Endothelial cell of umbilical vein (primary cell): ENCODE measurements at regions not wholly inside any gene's neighbourhood (a gene's known extent, or its start where the extent isn't known, plus 50 kb on each side); places are given as distances from the start of the nearest gene placed in this dataset.

Experiments used
- BruUV-seq: library from RNA; stranded (reverse); fragments of 400-500 nt; replicated peaks from 2 replicates; lab custom pipeline; 2021; lab: Mats Ljungman, UMichigan
- CTCF ChIA-PET: fragments of 300-600, 350-600 bp; sonication (Branson Sonifier 250); formaldehyde crosslinking; loops from one replicate; lab custom pipeline; 2021; ENCODE audit warnings: antibody characterized with exemption, inconsistent platforms; lab: Charles Lee
- POLR2A ChIA-PET: fragments of 300-600, 350-600 bp; sonication (Branson Sonifier 250); formaldehyde crosslinking; loops from one replicate; lab custom pipeline; 2021; ENCODE audit warnings: antibody characterized with exemption, inconsistent platforms; lab: Charles Lee
- DNase-seq: peaks from one replicate; pipeline ENCODE4 v3.0.0-alpha.2; 2011; ENCODE audit warnings: low read depth, low spot score
- FAIRE-seq: peaks from 2 replicates; lab custom pipeline; 2011; peaks lifted over from hg19 to GRCh38; lab: Jason Lieb, UNC
- H2AFZ ChIP-seq: 2 replicates; pipeline ENCODE4 v1.6.0; 2012; ENCODE audit warnings: low read depth, low read length, control low read depth, inconsistent platforms
- H3K27ac ChIP-seq: 2 replicates; pipeline ENCODE4 v1.5.1; 2011; ENCODE audit warnings: low read depth, mild to moderate bottlenecking, control low read depth, low read length, moderate library complexity; ENCODE audit not compliant: insufficient read depth
- H3K27me3 ChIP-seq, 2 experiments: 2 replicates each; pipeline versions ENCODE4 v1.6.0 to v1.6.1; 2011; ENCODE audit warnings: low read length in 2 of 2, mixed read lengths in 1 of 2; ENCODE audit not compliant: control insufficient read depth in 2 of 2, insufficient read depth in 2 of 2
- H3K36me3 ChIP-seq, 2 experiments: 2 replicates in 1 of 2; 3 replicates in 1 of 2; pipeline ENCODE4 v1.5.1; 2011; ENCODE audit warnings: low read length in 2 of 2, mild to moderate bottlenecking in 1 of 2, moderate library complexity in 1 of 2; ENCODE audit not compliant: control insufficient read depth in 2 of 2, insufficient read depth in 2 of 2; ENCODE audit errors: extremely low read depth in 1 of 2
- H3K4me1 ChIP-seq: 3 replicates; pipeline ENCODE4 v1.5.1; 2011; ENCODE audit warnings: mild to moderate bottlenecking, low read length; ENCODE audit not compliant: control insufficient read depth, insufficient read depth; ENCODE audit errors: extremely low read depth
- H3K4me2 ChIP-seq: 2 replicates; pipeline ENCODE4 v1.6.1; 2011; ENCODE audit warnings: low read length, control low read depth, mixed read lengths; ENCODE audit not compliant: insufficient read depth
- H3K4me3 ChIP-seq, 3 experiments: fragments of 200-600 bp in 1 of 3; sonication (generic), shearing (Covaris generic) in 1 of 3; replicated peaks in 1 of 3; 2 replicates each; pipeline ENCODE4 v1.5.1; 2011 to 2016; ENCODE audit warnings: control low read depth in 3 of 3, low read length in 3 of 3, mild to moderate bottlenecking in 2 of 3, inconsistent platforms in 1 of 3, low read depth in 1 of 3, moderate library complexity in 1 of 3; ENCODE audit not compliant: insufficient read depth in 1 of 3
- H3K79me2 ChIP-seq: 2 replicates; pipeline ENCODE4 v1.6.0; 2012; ENCODE audit warnings: low read length, inconsistent platforms; ENCODE audit not compliant: control insufficient read depth, insufficient read depth
- H3K9ac ChIP-seq: replicated peaks from 2 replicates; pipeline ENCODE3; 2011; ENCODE audit warnings: low read length, control low read depth; ENCODE audit not compliant: insufficient read depth; ENCODE audit errors: extremely low read depth
- H3K9me1 ChIP-seq: replicated peaks from 3 replicates; pipeline ENCODE4 v1.6.0; 2011; ENCODE audit warnings: mild to moderate bottlenecking, low read length; ENCODE audit not compliant: control insufficient read depth, insufficient read depth; ENCODE audit errors: extremely low read depth
- H3K9me3 ChIP-seq: replicated peaks from 2 replicates; pipeline ENCODE4 v1.5.1; 2012; ENCODE audit warnings: low read length, inconsistent platforms; ENCODE audit not compliant: control insufficient read depth, insufficient read depth
- H4K20me1 ChIP-seq: replicated peaks from 2 replicates; pipeline ENCODE3; 2011; ENCODE audit warnings: mild to moderate bottlenecking, low read length; ENCODE audit not compliant: control insufficient read depth, insufficient read depth; ENCODE audit errors: extremely low read depth
- EZH2 ChIP-seq: IDR thresholded peaks from 2 replicates; pipeline ENCODE4 v1.6.1; 2012; ENCODE audit warnings: borderline replicate concordance, low read depth, mild to moderate bottlenecking, moderate library complexity, low read length, inconsistent platforms; ENCODE audit not compliant: severe bottlenecking
- FOS ChIP-seq: IDR thresholded peaks from 2 replicates; pipeline ENCODE4 v1.6.1; 2011; ENCODE audit warnings: mild to moderate bottlenecking, low read length, moderate library complexity, borderline replicate concordance; ENCODE audit not compliant: insufficient read depth
- GATA2 ChIP-seq: IDR thresholded peaks from 2 replicates; pipeline ENCODE4 v1.7.0; 2011; ENCODE audit warnings: low read depth, mild to moderate bottlenecking, moderate library complexity, mixed read lengths, low read length; ENCODE audit not compliant: insufficient read length, insufficient read depth
- JUN ChIP-seq: IDR thresholded peaks from 2 replicates; pipeline ENCODE4 v1.6.1; 2011; ENCODE audit warnings: borderline replicate concordance, low read depth; ENCODE audit not compliant: insufficient read length, insufficient read depth
- MYC ChIP-seq: IDR thresholded peaks from one replicate; pipeline ENCODE4 v1.6.1; 2011; ENCODE audit warnings: mild to moderate bottlenecking, low read depth, low read length
- POLR2A ChIP-seq: IDR thresholded peaks from 2 replicates; pipeline ENCODE4 v1.6.1; 2012; ENCODE audit warnings: low read depth, mild to moderate bottlenecking, control low read depth, low read length
- POLR2AphosphoS5 ChIP-seq: IDR thresholded peaks from 2 replicates; pipeline ENCODE4 v1.6.1; 2012; ENCODE audit warnings: low read depth, mild to moderate bottlenecking, control low read depth, low read length, moderate library complexity; ENCODE audit not compliant: insufficient read depth
- dilution Hi-C: fragments of 300-500 bp; cut with MboI; formaldehyde crosslinking; loops from one replicate; pipeline ENCODE4 v1.15.0; 2019; ENCODE audit warnings: low sequenced_read_pairs; ENCODE audit not compliant: extremely low pct_ligation_motif_present
- intact Hi-C: fragments of 100-400 bp; cut with micrococcal nuclease; formaldehyde crosslinking; loops from one replicate; pipeline ENCODE4 v1.10.0; 2022
- TF ChIP-seq, protein P1 (sequence below): IDR thresholded peaks from 2 replicates; pipeline ENCODE4 v1.6.1; 2011; ENCODE audit not compliant: insufficient read depth, insufficient read length
- TF ChIP-seq, protein P2 (sequence below), 2 donors: IDR thresholded peaks; 1 replicate in 1 of 2; 2 replicates in 1 of 2; pipeline ENCODE4 v1.5.1; 2011; ENCODE audit warnings: low read length in 2 of 2, mild to moderate bottlenecking in 2 of 2, moderate library complexity in 2 of 2, control low read depth in 1 of 2, inconsistent platforms in 1 of 2, low read depth in 1 of 2; ENCODE audit not compliant: insufficient read depth in 1 of 2; ENCODE audit errors: extremely low read depth in 1 of 2

DNA sequence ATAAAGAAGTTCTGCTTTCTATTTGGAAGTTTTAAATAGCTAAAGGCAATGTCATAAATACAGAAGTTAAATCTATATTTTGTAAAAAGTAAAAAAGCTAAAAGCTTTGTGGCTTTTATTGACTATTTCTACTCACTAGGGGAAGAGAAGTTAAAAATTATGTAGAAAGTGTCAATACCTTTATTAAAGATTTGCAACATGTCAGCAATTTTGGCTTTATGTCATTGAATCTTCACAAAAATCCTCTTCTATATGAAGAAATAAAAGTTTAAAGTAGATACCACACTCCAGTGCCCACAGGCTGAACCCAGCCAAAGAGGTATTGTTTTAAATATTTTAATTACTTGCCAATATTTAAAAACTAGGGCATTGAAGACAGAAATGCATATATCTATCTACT, 160.6 kb upstream of the HSF2 start:
- intact Hi-C loops = no loop called here
- no peak overlapping the region for H3K9ac ChIP-seq
- no peak for DNase-seq
- no TSS peak for BruUV-seq
- no peak overlapping the region for H3K4me2 ChIP-seq
- no peak overlapping the region for H2AFZ ChIP-seq
- no peaks in the 10 kb centered on the region for H3K4me1 ChIP-seq
- dilution Hi-C loops = no loop called here
- H3K27ac ChIP-seq = no peak overlapping the region
- POLR2A ChIA-PET = no interaction called here
- CTCF ChIA-PET = no interaction called here
- no peaks in the 10 kb centered on the region for H4K20me1 ChIP-seq
- TF ChIP-seq GATA2 (no peak), POLR2A (no peak), JUN (no peak), EZH2 (no peak), MYC (no peak), FOS (no peak), POLR2AphosphoS5 (no peak)
- TF ChIP-seq, protein P1, sequence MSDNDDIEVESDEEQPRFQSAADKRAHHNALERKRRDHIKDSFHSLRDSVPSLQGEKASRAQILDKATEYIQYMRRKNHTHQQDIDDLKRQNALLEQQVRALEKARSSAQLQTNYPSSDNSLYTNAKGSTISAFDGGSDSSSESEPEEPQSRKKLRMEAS = no peak
- TF ChIP-seq, protein P2, sequence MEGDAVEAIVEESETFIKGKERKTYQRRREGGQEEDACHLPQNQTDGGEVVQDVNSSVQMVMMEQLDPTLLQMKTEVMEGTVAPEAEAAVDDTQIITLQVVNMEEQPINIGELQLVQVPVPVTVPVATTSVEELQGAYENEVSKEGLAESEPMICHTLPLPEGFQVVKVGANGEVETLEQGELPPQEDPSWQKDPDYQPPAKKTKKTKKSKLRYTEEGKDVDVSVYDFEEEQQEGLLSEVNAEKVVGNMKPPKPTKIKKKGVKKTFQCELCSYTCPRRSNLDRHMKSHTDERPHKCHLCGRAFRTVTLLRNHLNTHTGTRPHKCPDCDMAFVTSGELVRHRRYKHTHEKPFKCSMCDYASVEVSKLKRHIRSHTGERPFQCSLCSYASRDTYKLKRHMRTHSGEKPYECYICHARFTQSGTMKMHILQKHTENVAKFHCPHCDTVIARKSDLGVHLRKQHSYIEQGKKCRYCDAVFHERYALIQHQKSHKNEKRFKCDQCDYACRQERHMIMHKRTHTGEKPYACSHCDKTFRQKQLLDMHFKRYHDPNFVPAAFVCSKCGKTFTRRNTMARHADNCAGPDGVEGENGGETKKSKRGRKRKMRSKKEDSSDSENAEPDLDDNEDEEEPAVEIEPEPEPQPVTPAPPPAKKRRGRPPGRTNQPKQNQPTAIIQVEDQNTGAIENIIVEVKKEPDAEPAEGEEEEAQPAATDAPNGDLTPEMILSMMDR (IDR thresholded peaks at IDR 0.05; ENCODE audit: extremely low read depth in 1 of 2, insufficient read depth in 1 of 2, low read depth in 1 of 2, low read length in 2 of 2) = no peak
- no peaks in the 10 kb centered on the region for H3K36me3 ChIP-seq
- no peak for FAIRE-seq
- H3K9me1 ChIP-seq = no peaks in the 10 kb centered on the region
- H3K79me2 ChIP-seq = no peaks in the 10 kb centered on the region
- H3K27me3 ChIP-seq = no peaks in the 10 kb centered on the region
- H3K9me3 ChIP-seq = no peaks in the 10 kb centered on the region
- no peak overlapping the region for H3K4me3 ChIP-seq
